Brain microvascular endothelial cell (primary cell): ENCODE measurements at regions not wholly inside any gene's neighbourhood (a gene's known extent, or its start where the extent isn't known, plus 50 kb on each side); places are given as distances from the start of the nearest gene placed in this dataset.
"Not testable (repeated sequence)": the region's sequence is repeated elsewhere in the genome, so short reads cannot be mapped to it uniquely, and the experiment has no call there.

Experiments
- DNase-seq: peaks from one replicate; pipeline ENCODE4 v3.0.0-alpha.2; 2020
- H3K27ac ChIP-seq: fragments of 250-450 bp; sonication (Bioruptor Pico); 2 replicates; pipeline ENCODE4 v1.5.1; 2020; ENCODE audit warnings: mild to moderate bottlenecking, moderate library complexity
- H3K27me3 ChIP-seq: fragments of 250-450 bp; sonication (Bioruptor Pico); replicated peaks from 2 replicates; pipeline ENCODE4 v1.5.1; 2020; ENCODE audit warnings: mild to moderate bottlenecking
- H3K36me3 ChIP-seq: fragments of 250-450 bp; sonication (Bioruptor Pico); replicated peaks from 2 replicates; pipeline ENCODE4 v1.5.1; 2020; ENCODE audit warnings: mild to moderate bottlenecking
- H3K4me3 ChIP-seq: 2 replicates; pipeline ENCODE4 v1.5.1; 2011; ENCODE audit warnings: low read depth, mild to moderate bottlenecking, control low read depth, low read length, moderate library complexity
- CTCF ChIP-seq: IDR thresholded peaks from 2 replicates; pipeline ENCODE4 v1.5.1; 2011; ENCODE audit warnings: low read depth, mild to moderate bottlenecking, moderate library complexity, low read length, control low read depth, inconsistent platforms; ENCODE audit errors: missing control alignments
- in situ Hi-C: cut with HindIII; loops from 2 replicates; pipeline ENCODE4 v1.10.0; 2017; ENCODE audit warnings: low sequenced_read_pairs, low pct_ligation_motif_present

- Histone ChIP-seq H3K4me3 (no peak overlapping the region), H3K27me3 (no peaks in the 10 kb centered on the region), H3K27ac (no peak overlapping the region), H3K36me3 (no peaks in the 10 kb centered on the region)
- no peak for TF ChIP-seq CTCF
- in situ Hi-C loops = no loop called here
- DNase-seq = no peak
Observed at GRCh38 chr3:26279091-26279490, 343.5 kb upstream of the LRRC3B start.

- in situ Hi-C loops = no loop called here
- DNase-seq = no peak
- Histone ChIP-seq H3K27me3 (no peaks in the 10 kb centered on the region), H3K27ac (no peak overlapping the region), H3K4me3 (no peak overlapping the region), H3K36me3 (no peaks in the 10 kb centered on the region)
- TF ChIP-seq CTCF = no peak
Observed at GRCh38 chr3:26280517-26280916, 342.1 kb upstream of the LRRC3B start.

- Histone ChIP-seq H3K27ac (no peak overlapping the region), H3K4me3 (no peak overlapping the region), H3K27me3 (no peaks in the 10 kb centered on the region), H3K36me3 (no peaks in the 10 kb centered on the region)
- in situ Hi-C loops = no loop called here
- TF ChIP-seq CTCF = no peak
- no peak for DNase-seq
Observed at GRCh38 chr3:26281284-26281985, 341.1 kb upstream of the LRRC3B start.

- not testable (repeated sequence) for H3K27me3 ChIP-seq
Observed at GRCh38 chr3:26284503-26284902, 338.1 kb upstream of the LRRC3B start.

GRCh38 chr3:26291840-26292239 is 330.7 kb upstream of the LRRC3B start:
- H3K27ac ChIP-seq = no peak overlapping the region
- no peak for DNase-seq
- H3K4me3 ChIP-seq = no peak overlapping the region
- H3K36me3 ChIP-seq = no peaks in the 10 kb centered on the region
- H3K27me3 ChIP-seq = no peaks in the 10 kb centered on the region
- in situ Hi-C loops = no loop called here
- no peak for TF ChIP-seq CTCF

More at GRCh38 chr3:26284503-26284902, 338.1 kb upstream of the LRRC3B start:
- DNase-seq, H3K36me3 ChIP-seq, H3K4me3 ChIP-seq, in situ Hi-C loops, H3K27ac ChIP-seq: not testable (repeated sequence)

GRCh38 chr3:26292780-26293179 is 329.8 kb upstream of the LRRC3B start:
- in situ Hi-C loops = no loop called here
- DNase-seq = no peak
- no peaks in the 10 kb centered on the region for H3K36me3 ChIP-seq

More at GRCh38 chr3:26292780-26293179, 329.8 kb upstream of the LRRC3B start:
- no peak overlapping the region for H3K4me3 ChIP-seq
- no peak for TF ChIP-seq CTCF
- no peaks in the 10 kb centered on the region for H3K27me3 ChIP-seq
- no peak overlapping the region for H3K27ac ChIP-seq
